H9 (cell line): ENCODE measurements at regions not wholly inside any gene's neighbourhood (a gene's known extent, or its start where the extent isn't known, plus 50 kb on each side); places are given as distances from the start of the nearest gene placed in this dataset.

Source experiments
- DNase-seq: peaks from one replicate; pipeline ENCODE4 v3.0.0-alpha.2; 2017
- H2AFZ ChIP-seq: one replicate; pipeline ENCODE4 v1.6.1; 2013; ENCODE audit warnings: mild to moderate bottlenecking, low read length, control low read depth, moderate library complexity
- H2AK5ac ChIP-seq: 2 replicates; pipeline ENCODE4 v1.6.1; 2013; ENCODE audit warnings: low read length, control low read depth, mixed read lengths; ENCODE audit not compliant: insufficient read length
- H2BK120ac ChIP-seq: one replicate; pipeline ENCODE4 v1.6.1; 2013; ENCODE audit warnings: low read depth, mild to moderate bottlenecking, low read length, control low read depth, inconsistent platforms; ENCODE audit not compliant: poor library complexity, severe bottlenecking
- H2BK12ac ChIP-seq: 2 replicates; pipeline ENCODE4 v1.6.1; 2013; ENCODE audit warnings: low read length, control low read depth, mixed read lengths, low read depth; ENCODE audit not compliant: insufficient read length
- H2BK15ac ChIP-seq: 2 replicates; pipeline ENCODE4 v1.6.1; 2013; ENCODE audit warnings: low read depth, low read length, control low read depth
- H2BK20ac ChIP-seq: one replicate; pipeline ENCODE4 v1.6.1; 2013; ENCODE audit warnings: low read depth, mild to moderate bottlenecking, low read length, control low read depth, inconsistent platforms; ENCODE audit not compliant: poor library complexity, severe bottlenecking
- H2BK5ac ChIP-seq: 2 replicates; pipeline ENCODE4 v1.6.1; 2013; ENCODE audit warnings: low read length, control low read depth, mixed read lengths; ENCODE audit not compliant: insufficient read length
- H3K14ac ChIP-seq: 2 replicates; pipeline ENCODE4 v1.6.1; 2013; ENCODE audit warnings: low read length, control low read depth; ENCODE audit not compliant: insufficient read depth
- H3K18ac ChIP-seq: 2 replicates; pipeline ENCODE4 v1.6.1; 2013; ENCODE audit warnings: low read depth, mild to moderate bottlenecking, mixed read lengths, low read length, control low read depth; ENCODE audit not compliant: insufficient read length
- H3K23ac ChIP-seq: 2 replicates; pipeline ENCODE4 v1.6.1; 2013; ENCODE audit warnings: low read length, control low read depth, mixed read lengths, low read depth; ENCODE audit not compliant: insufficient read length
- H3K23me2 ChIP-seq: 2 replicates; pipeline ENCODE4 v1.6.1; 2013; ENCODE audit warnings: low read depth, mild to moderate bottlenecking, mixed read lengths, low read length, control low read depth; ENCODE audit not compliant: insufficient read length, poor library complexity, severe bottlenecking
- H3K27ac ChIP-seq: 2 replicates; pipeline ENCODE4 v1.5.1; 2013; ENCODE audit warnings: low read length, control low read depth, mixed read lengths, low read depth; ENCODE audit not compliant: insufficient read length
- H3K27me3 ChIP-seq: 2 replicates; pipeline ENCODE4 v1.6.1; 2013; ENCODE audit warnings: low read length, control low read depth, inconsistent platforms; ENCODE audit not compliant: insufficient read depth
- H3K4ac ChIP-seq: 2 replicates; pipeline ENCODE4 v1.6.1; 2013; ENCODE audit warnings: low read depth, mild to moderate bottlenecking, control low read depth, inconsistent platforms, low read length, moderate library complexity
- H3K4me1 ChIP-seq: 2 replicates; pipeline ENCODE4 v1.6.1; 2013; ENCODE audit warnings: low read length, control low read depth, inconsistent platforms; ENCODE audit not compliant: insufficient read depth
- H3K4me2 ChIP-seq: 2 replicates; pipeline ENCODE4 v1.6.1; 2013; ENCODE audit warnings: low read length, control low read depth, mixed read lengths; ENCODE audit not compliant: insufficient read length, insufficient read depth
- H3K56ac ChIP-seq: 2 replicates; pipeline ENCODE4 v1.6.1; 2013; ENCODE audit warnings: low read depth, mild to moderate bottlenecking, mixed read lengths, low read length, control low read depth; ENCODE audit not compliant: insufficient read length
- H3K79me1 ChIP-seq: 2 replicates; pipeline ENCODE4 v1.6.1; 2013; ENCODE audit warnings: low read depth, mild to moderate bottlenecking, moderate library complexity, low read length, control low read depth, inconsistent platforms; ENCODE audit not compliant: insufficient read depth, poor library complexity, severe bottlenecking
- H3K79me2 ChIP-seq: 2 replicates; pipeline ENCODE4 v1.6.1; 2013; ENCODE audit warnings: low read length, control low read depth, inconsistent platforms; ENCODE audit not compliant: insufficient read depth
- H3K9ac ChIP-seq: 2 replicates; pipeline ENCODE4 v1.6.1; 2013; ENCODE audit warnings: low read length, control low read depth, mixed read lengths; ENCODE audit not compliant: insufficient read length; ENCODE audit errors: extremely low read depth
- H3K9me3 ChIP-seq: one replicate; pipeline ENCODE4 v1.6.1; 2013; ENCODE audit warnings: low read depth, low read length, inconsistent platforms; ENCODE audit not compliant: control insufficient read depth
- H3T11ph ChIP-seq: one replicate; pipeline ENCODE4 v1.6.1; 2013; ENCODE audit warnings: mild to moderate bottlenecking, low read length, control low read depth, inconsistent platforms
- H4K20me1 ChIP-seq: one replicate; pipeline ENCODE4 v1.6.1; 2013; ENCODE audit not compliant: control insufficient read depth, insufficient read length, insufficient read depth
- H4K5ac ChIP-seq: 2 replicates; pipeline ENCODE4 v1.6.1; 2013; ENCODE audit warnings: low read depth, mild to moderate bottlenecking, mixed read lengths, low read length, control low read depth; ENCODE audit not compliant: insufficient read length
- H4K8ac ChIP-seq: replicated peaks from 2 replicates; pipeline ENCODE4 v1.6.1; 2013; ENCODE audit warnings: low read length, control low read depth, mixed read lengths, low read depth; ENCODE audit not compliant: insufficient read length
- H4K91ac ChIP-seq: 2 replicates; pipeline ENCODE4 v1.6.1; 2013; ENCODE audit warnings: low read depth, mild to moderate bottlenecking, moderate library complexity, mixed read lengths, low read length, control low read depth; ENCODE audit not compliant: insufficient read length
- H3K27ac Mint-ChIP-seq, 3 experiments: 2 replicates in 2 of 3; 3 replicates in 1 of 3; pipeline ENCODE4 v1.8.0; 2020 to 2021; ENCODE audit warnings: mixed read lengths in 3 of 3, mild to moderate bottlenecking in 1 of 3, moderate library complexity in 1 of 3
- H3K27me3 Mint-ChIP-seq: 2 replicates; pipeline ENCODE4 v1.8.0; 2021; ENCODE audit warnings: low read depth, mild to moderate bottlenecking, moderate library complexity, mixed read lengths
- H3K36me3 Mint-ChIP-seq, 3 experiments: 2 replicates in 2 of 3; 3 replicates in 1 of 3; pipeline ENCODE4 v1.8.0; 2020 to 2021; ENCODE audit warnings: low read depth in 3 of 3, mixed read lengths in 3 of 3; ENCODE audit not compliant: insufficient read depth in 1 of 3
- H3K4me1 Mint-ChIP-seq, 2 experiments: 2 replicates each; pipeline ENCODE4 v1.8.0; 2020; ENCODE audit warnings: mixed read lengths in 2 of 2
- H3K4me3 Mint-ChIP-seq, 2 experiments: 2 replicates in 1 of 2; 3 replicates in 1 of 2; pipeline ENCODE4 v1.8.0; 2020 to 2021; ENCODE audit warnings: mild to moderate bottlenecking in 2 of 2, mixed read lengths in 2 of 2, moderate library complexity in 1 of 2
- H3K9me3 Mint-ChIP-seq, 2 experiments: 2 replicates in 1 of 2; 3 replicates in 1 of 2; pipeline ENCODE4 v1.8.0; 2020; ENCODE audit warnings: mild to moderate bottlenecking in 2 of 2, mixed read lengths in 2 of 2, moderate library complexity in 1 of 2
- WGBS: extraction: QIAGEN DNeasy Blood & Tissue Kit; methylation state at CpG from one replicate; pipeline ENCODE4 v1.1.7; 2013; ENCODE audit warnings: missing lambda C conversion rate, low lambda C conversion rate, mixed read lengths; ENCODE audit not compliant: insufficient read length; ENCODE audit errors: extremely low coverage; 5-methylcytosine and 5-hydroxymethylcytosine counted together
- TF ChIP-seq, protein P1 (sequence below): fragments of 200-600 bp; sonication (generic); conservative IDR thresholded peaks from 3 replicates; pipeline ENCODE4 v1.8.0; 2021; ENCODE audit warnings: antibody characterized with exemption, mild to moderate bottlenecking

DNA sequence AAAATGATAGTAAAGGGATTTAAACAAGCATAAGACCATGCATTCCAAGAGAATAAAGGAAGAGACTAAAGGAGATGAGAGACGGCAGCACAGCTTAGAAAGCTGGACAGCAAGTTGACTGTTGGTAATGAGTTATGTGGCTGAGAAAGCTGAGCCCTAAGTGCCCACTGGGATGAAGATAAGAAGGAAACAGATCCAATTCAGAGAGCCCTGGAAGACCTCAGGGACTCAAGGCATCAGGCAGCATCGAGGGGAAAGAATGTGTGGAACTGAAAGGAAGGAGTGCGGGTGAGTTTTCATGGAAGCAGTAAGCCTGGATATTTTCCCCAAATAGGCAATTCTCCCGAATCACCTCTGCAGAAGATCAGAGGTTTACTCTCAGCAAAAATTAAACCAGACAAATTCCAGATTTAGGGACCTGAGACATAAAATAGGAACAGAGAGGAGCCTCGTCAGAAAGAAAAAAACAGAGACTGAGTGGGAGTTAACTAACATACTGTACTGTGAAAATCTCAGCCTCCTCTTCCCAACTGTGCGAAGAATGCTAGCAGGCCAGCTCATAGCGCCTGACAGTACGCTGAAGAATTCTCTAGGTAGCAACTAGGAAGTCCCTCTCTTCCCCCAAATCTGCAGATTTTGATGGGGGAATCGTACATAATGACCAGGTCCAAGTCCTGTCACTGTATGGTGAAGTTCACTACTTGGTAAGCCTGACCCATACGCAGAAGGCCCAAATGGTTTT is 187.7 kb upstream of the TAPT1 start:
- H3K27ac ChIP-seq = no peak overlapping the region
- no peak overlapping the region for H3K4me3 Mint-ChIP-seq

More for the DNA sequence above, 187.7 kb upstream of the TAPT1 start:
- no peak for DNase-seq
- no peak overlapping the region for H3K14ac ChIP-seq
- no peak overlapping the region for H2BK15ac ChIP-seq
- H4K20me1 ChIP-seq = no peaks in the 10 kb centered on the region
- H3K9me3 Mint-ChIP-seq = no peaks in the 10 kb centered on the region
- H2AK5ac ChIP-seq = no peak overlapping the region
- H3K56ac ChIP-seq = no peak overlapping the region
- H3K27ac Mint-ChIP-seq = no peak overlapping the region
- no peak overlapping the region for H2AFZ ChIP-seq
- WGBS = no CpG with 5 or more reads among the region's 10 CpGs
- no peaks in the 10 kb centered on the region for H3K9me3 ChIP-seq
- no peaks in the 10 kb centered on the region; the same call in 1 of the 2 replicates for H3K4me1 ChIP-seq
- no peak overlapping the region for H2BK120ac ChIP-seq
- H3K79me1 ChIP-seq = no peaks in the 10 kb centered on the region
- no peak overlapping the region for H3K9ac ChIP-seq
- H2BK20ac ChIP-seq = no peak overlapping the region
- no peaks in the 10 kb centered on the region for H3K36me3 Mint-ChIP-seq
- H3K27me3 ChIP-seq = no peaks in the 10 kb centered on the region
- peaks cover 4 to 5% of the 10 kb centered on the region in 2 experiments for H3K4me1 Mint-ChIP-seq
- peaks cover 5% of the 10 kb centered on the region; the same call in 1 of the 2 replicates for H3K27me3 Mint-ChIP-seq
- TF ChIP-seq, protein P1, sequence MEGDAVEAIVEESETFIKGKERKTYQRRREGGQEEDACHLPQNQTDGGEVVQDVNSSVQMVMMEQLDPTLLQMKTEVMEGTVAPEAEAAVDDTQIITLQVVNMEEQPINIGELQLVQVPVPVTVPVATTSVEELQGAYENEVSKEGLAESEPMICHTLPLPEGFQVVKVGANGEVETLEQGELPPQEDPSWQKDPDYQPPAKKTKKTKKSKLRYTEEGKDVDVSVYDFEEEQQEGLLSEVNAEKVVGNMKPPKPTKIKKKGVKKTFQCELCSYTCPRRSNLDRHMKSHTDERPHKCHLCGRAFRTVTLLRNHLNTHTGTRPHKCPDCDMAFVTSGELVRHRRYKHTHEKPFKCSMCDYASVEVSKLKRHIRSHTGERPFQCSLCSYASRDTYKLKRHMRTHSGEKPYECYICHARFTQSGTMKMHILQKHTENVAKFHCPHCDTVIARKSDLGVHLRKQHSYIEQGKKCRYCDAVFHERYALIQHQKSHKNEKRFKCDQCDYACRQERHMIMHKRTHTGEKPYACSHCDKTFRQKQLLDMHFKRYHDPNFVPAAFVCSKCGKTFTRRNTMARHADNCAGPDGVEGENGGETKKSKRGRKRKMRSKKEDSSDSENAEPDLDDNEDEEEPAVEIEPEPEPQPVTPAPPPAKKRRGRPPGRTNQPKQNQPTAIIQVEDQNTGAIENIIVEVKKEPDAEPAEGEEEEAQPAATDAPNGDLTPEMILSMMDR = no peak
- H3K4ac ChIP-seq = no peak overlapping the region
- no peak overlapping the region for H2BK5ac ChIP-seq
- H3K79me2 ChIP-seq = no peaks in the 10 kb centered on the region
- no peak overlapping the region for H3K23ac ChIP-seq
- no peaks in the 10 kb centered on the region for H3K23me2 ChIP-seq
- H4K8ac ChIP-seq = no peak overlapping the region
- no peak overlapping the region for H3T11ph ChIP-seq
- H2BK12ac ChIP-seq = no peak overlapping the region
- H3K4me2 ChIP-seq = no peak overlapping the region
- no peak overlapping the region for H4K5ac ChIP-seq
- no peak overlapping the region for H3K18ac ChIP-seq
- H4K91ac ChIP-seq = no peak overlapping the region
